Activated CD8-positive, alpha-beta memory T cell treated with anti-CD3 and anti-CD28 coated beads, Interleukin-2, amount 10 ng/mL, durations not matched to agents 7 days and 5 days (primary cell): ENCODE measurements at regions not wholly inside any gene's neighbourhood (a gene's known extent, or its start where the extent isn't known, plus 50 kb on each side); places are given as distances from the start of the nearest gene placed in this dataset.
"Not testable (repeated sequence)": the region's sequence is repeated elsewhere in the genome, so short reads cannot be mapped to it uniquely, and the experiment has no call there.

Source experiments
- ATAC-seq: fragments of 150-1000 bp; cut with Tn5 transposase; one replicate; pipeline ENCODE4 v1.10.0; 2021; ENCODE audit warnings: moderate library complexity
- CTCF ChIA-PET: fragments of 350-600 bp; sonication (Branson Sonifier 250); formaldehyde crosslinking; loops from one replicate; lab custom pipeline; 2021; ENCODE audit warnings: antibody characterized with exemption; lab: Charles Lee
- DNase-seq: peaks from one replicate; pipeline ENCODE4 v3.0.0-alpha.2; 2020
- H3K27ac Mint-ChIP-seq: one replicate; pipeline ENCODE4 v1.8.0; 2021; ENCODE audit warnings: mild to moderate bottlenecking, mixed read lengths
- H3K27me3 Mint-ChIP-seq: one replicate; pipeline ENCODE4 v1.8.0; 2021; ENCODE audit warnings: mixed read lengths
- H3K36me3 Mint-ChIP-seq: one replicate; pipeline ENCODE4 v1.8.0; 2021; ENCODE audit warnings: mild to moderate bottlenecking, mixed read lengths
- H3K4me1 Mint-ChIP-seq: one replicate; pipeline ENCODE4 v1.8.0; 2021; ENCODE audit warnings: mixed read lengths
- H3K4me3 Mint-ChIP-seq: one replicate; pipeline ENCODE4 v1.8.0; 2021; ENCODE audit warnings: mild to moderate bottlenecking, moderate library complexity, mixed read lengths
- H3K9me3 Mint-ChIP-seq: one replicate; pipeline ENCODE4 v1.8.0; 2022; ENCODE audit warnings: low read depth, mixed read lengths

- peaks cover 3% of the 10 kb centered on the region for H3K27me3 Mint-ChIP-seq
- H3K27ac Mint-ChIP-seq = no peak overlapping the region
- H3K36me3 Mint-ChIP-seq = no peaks in the 10 kb centered on the region
- H3K4me3 Mint-ChIP-seq = no peak overlapping the region
- no peak for DNase-seq
- H3K9me3 Mint-ChIP-seq = no peaks in the 10 kb centered on the region
- no peak for ATAC-seq
- no peaks in the 10 kb centered on the region for H3K4me1 Mint-ChIP-seq
- CTCF ChIA-PET = no interaction called here
Observed at GRCh38 chr12:62003701-62004100, 256.5 kb upstream of the USP15 start.

GRCh38 chr12:62005615-62006014 is 254.6 kb upstream of the USP15 start:
- ATAC-seq (no peak), DNase-seq (no peak)
- H3K9me3 Mint-ChIP-seq = no peaks in the 10 kb centered on the region
- no peak overlapping the region for H3K27ac Mint-ChIP-seq
- no peaks in the 10 kb centered on the region for H3K4me1 Mint-ChIP-seq
- no peaks in the 10 kb centered on the region for H3K36me3 Mint-ChIP-seq
- peaks cover 3% of the 10 kb centered on the region for H3K27me3 Mint-ChIP-seq
- H3K4me3 Mint-ChIP-seq = no peak overlapping the region
- CTCF ChIA-PET = no interaction called here

- H3K36me3 Mint-ChIP-seq = no peaks in the 10 kb centered on the region
- H3K9me3 Mint-ChIP-seq = no peaks in the 10 kb centered on the region
- no peak overlapping the region for H3K27ac Mint-ChIP-seq
- H3K27me3 Mint-ChIP-seq = peaks cover 3% of the 10 kb centered on the region
- no peak for DNase-seq
- CTCF ChIA-PET = no interaction called here
- no peak for ATAC-seq
- H3K4me3 Mint-ChIP-seq = no peak overlapping the region
- no peaks in the 10 kb centered on the region for H3K4me1 Mint-ChIP-seq
Observed at GRCh38 chr12:62006076-62006732, 254.0 kb upstream of the USP15 start.

- DNase-seq = no peak
- Mint-ChIP-seq H3K4me3 (no peak overlapping the region), H3K27me3 (peaks cover 3% of the 10 kb centered on the region), H3K9me3 (no peaks in the 10 kb centered on the region), H3K36me3 (no peaks in the 10 kb centered on the region), H3K4me1 (no peaks in the 10 kb centered on the region), H3K27ac (no peak overlapping the region)
- no peak for ATAC-seq
- CTCF ChIA-PET = no interaction called here
Observed at GRCh38 chr12:62008703-62009102, 251.5 kb upstream of the USP15 start.

- Mint-ChIP-seq H3K9me3 (no peaks in the 10 kb centered on the region), H3K36me3 (no peaks in the 10 kb centered on the region), H3K27me3 (peaks cover 3% of the 10 kb centered on the region), H3K27ac (no peak overlapping the region), H3K4me3 (no peak overlapping the region), H3K4me1 (no peaks in the 10 kb centered on the region)
- ATAC-seq (no peak), DNase-seq (no peak)
- CTCF ChIA-PET = no interaction called here
Observed at GRCh38 chr12:62009445-62009844, 250.8 kb upstream of the USP15 start.

DNA sequence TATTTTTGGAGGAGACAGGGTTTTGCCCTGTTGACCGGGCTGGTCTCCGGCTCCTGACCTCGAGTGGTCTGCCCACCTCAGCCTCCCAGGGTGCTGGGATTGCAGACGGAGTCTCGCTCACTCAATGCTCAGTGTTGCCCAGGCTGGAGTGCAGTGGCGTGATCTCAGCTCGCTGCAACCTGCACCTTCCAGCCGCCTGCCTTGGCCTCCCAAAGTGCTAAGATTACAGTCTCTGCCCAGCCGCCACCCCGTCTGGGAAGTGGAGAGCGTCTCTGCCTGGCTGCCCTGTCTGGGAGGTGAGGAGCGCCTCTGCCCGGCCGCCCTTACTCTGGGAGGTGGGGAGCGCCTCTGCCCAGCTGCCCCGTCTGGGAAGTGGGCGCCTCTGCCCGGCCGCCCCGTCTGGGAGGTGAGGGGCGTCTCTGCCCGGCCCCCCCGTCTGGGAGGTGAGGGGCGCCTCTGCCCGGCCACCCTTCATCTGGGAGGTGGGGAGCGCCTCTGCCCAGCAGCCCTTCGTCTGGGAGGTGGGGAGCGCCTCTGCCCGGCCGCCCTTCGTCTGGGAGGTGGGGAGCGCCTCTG is 249.8 kb upstream of the USP15 start:
- CTCF ChIA-PET, ATAC-seq, H3K9me3 Mint-ChIP-seq, H3K27me3 Mint-ChIP-seq, H3K36me3 Mint-ChIP-seq, H3K27ac Mint-ChIP-seq, H3K4me1 Mint-ChIP-seq, DNase-seq, H3K4me3 Mint-ChIP-seq: not testable (repeated sequence)

- ATAC-seq, H3K27me3 Mint-ChIP-seq, H3K36me3 Mint-ChIP-seq, H3K4me3 Mint-ChIP-seq, H3K27ac Mint-ChIP-seq, DNase-seq, H3K4me1 Mint-ChIP-seq, H3K9me3 Mint-ChIP-seq, CTCF ChIA-PET: not testable (repeated sequence)
Observed at GRCh38 chr12:62010973-62011372, 249.2 kb upstream of the USP15 start.

- H3K4me3 Mint-ChIP-seq = no peak overlapping the region
- DNase-seq = no peak
- H3K9me3 Mint-ChIP-seq = no peaks in the 10 kb centered on the region
- no peak overlapping the region for H3K27ac Mint-ChIP-seq
- ATAC-seq = no peak
- no peaks in the 10 kb centered on the region for H3K36me3 Mint-ChIP-seq
- CTCF ChIA-PET = no interaction called here
- H3K4me1 Mint-ChIP-seq = no peaks in the 10 kb centered on the region
- H3K27me3 Mint-ChIP-seq = no peaks in the 10 kb centered on the region
Observed at GRCh38 chr12:62014330-62014729, 245.9 kb upstream of the USP15 start.

GRCh38 chr12:62016021-62016420 is 244.2 kb upstream of the USP15 start:
- DNase-seq (no peak), ATAC-seq (no peak)
- H3K27me3 Mint-ChIP-seq = no peaks in the 10 kb centered on the region
- H3K9me3 Mint-ChIP-seq = no peaks in the 10 kb centered on the region
- CTCF ChIA-PET = no interaction called here
- no peak overlapping the region for H3K4me3 Mint-ChIP-seq
- H3K4me1 Mint-ChIP-seq = no peaks in the 10 kb centered on the region
- no peak overlapping the region for H3K27ac Mint-ChIP-seq
- no peaks in the 10 kb centered on the region for H3K36me3 Mint-ChIP-seq

DNA sequence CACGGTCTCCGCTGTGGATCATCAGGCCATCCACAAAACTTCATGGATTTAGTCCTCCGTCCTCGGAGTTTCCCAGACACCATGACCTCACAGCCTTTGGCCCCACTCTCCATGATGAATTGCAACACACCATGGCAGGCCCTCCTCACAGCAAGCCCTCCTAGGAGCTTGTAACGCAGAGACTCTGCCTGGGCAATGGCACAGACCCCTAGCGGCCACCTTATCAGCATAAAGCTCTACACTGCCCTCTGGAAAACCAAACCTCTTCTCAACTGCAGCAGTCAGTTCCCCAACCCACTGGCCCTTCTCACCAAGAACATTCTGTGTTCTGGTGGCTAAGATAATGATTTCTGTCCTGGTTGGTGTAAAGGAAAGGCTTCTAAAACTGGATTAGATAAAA is 238.4 kb upstream of the USP15 start:
- no peak overlapping the region for H3K4me3 Mint-ChIP-seq
- H3K9me3 Mint-ChIP-seq = no peaks in the 10 kb centered on the region
- H3K36me3 Mint-ChIP-seq = no peaks in the 10 kb centered on the region
- H3K27me3 Mint-ChIP-seq = no peaks in the 10 kb centered on the region
- ATAC-seq = no peak
- no peaks in the 10 kb centered on the region for H3K4me1 Mint-ChIP-seq
- DNase-seq = no peak
- no peak overlapping the region for H3K27ac Mint-ChIP-seq
- CTCF ChIA-PET = no interaction called here

- H3K27me3 Mint-ChIP-seq = no peaks in the 10 kb centered on the region
Observed at GRCh38 chr12:62028536-62028935, 231.7 kb upstream of the USP15 start.

GRCh38 chr12:62032870-62033269 is 227.3 kb upstream of the USP15 start:
- H3K27ac Mint-ChIP-seq = no peak overlapping the region
- CTCF ChIA-PET = no interaction called here
- no peaks in the 10 kb centered on the region for H3K9me3 Mint-ChIP-seq
- ATAC-seq (no peak), DNase-seq (no peak)
- H3K4me3 Mint-ChIP-seq = no peak overlapping the region
- H3K27me3 Mint-ChIP-seq = no peaks in the 10 kb centered on the region
- H3K36me3 Mint-ChIP-seq = no peaks in the 10 kb centered on the region
- no peaks in the 10 kb centered on the region for H3K4me1 Mint-ChIP-seq

More at GRCh38 chr12:62028536-62028935, 231.7 kb upstream of the USP15 start:
- DNase-seq (no peak), ATAC-seq (no peak)
- Mint-ChIP-seq H3K9me3 (no peaks in the 10 kb centered on the region), H3K27ac (no peak overlapping the region), H3K4me1 (no peaks in the 10 kb centered on the region), H3K4me3 (no peak overlapping the region), H3K36me3 (no peaks in the 10 kb centered on the region)
- CTCF ChIA-PET = no interaction called here

GRCh38 chr12:62044450-62045135 is 215.6 kb upstream of the USP15 start:
- Mint-ChIP-seq H3K4me1 (no peaks in the 10 kb centered on the region), H3K4me3 (no peak overlapping the region), H3K9me3 (no peaks in the 10 kb centered on the region), H3K27ac (no peak overlapping the region), H3K27me3 (no peaks in the 10 kb centered on the region), H3K36me3 (no peaks in the 10 kb centered on the region)
- ATAC-seq (no peak), DNase-seq (no peak)
- CTCF ChIA-PET = no interaction called here

GRCh38 chr12:62045211-62045610 is 215.0 kb upstream of the USP15 start:
- no peak overlapping the region for H3K4me3 Mint-ChIP-seq
- DNase-seq (no peak), ATAC-seq (no peak)
- CTCF ChIA-PET = no interaction called here
- no peaks in the 10 kb centered on the region for H3K9me3 Mint-ChIP-seq
- H3K4me1 Mint-ChIP-seq = no peaks in the 10 kb centered on the region
- H3K27me3 Mint-ChIP-seq = no peaks in the 10 kb centered on the region
- H3K27ac Mint-ChIP-seq = no peak overlapping the region
- H3K36me3 Mint-ChIP-seq = no peaks in the 10 kb centered on the region
